ENCODE measurements at regions not wholly inside any gene's neighbourhood (a gene's known extent, or its start where the extent isn't known, plus 50 kb on each side); places are given as distances from the start of the nearest gene placed in this dataset.
A peak's percentile ranks its signal among the peaks of the same experiment; 100 is the strongest.

- no peak for DNase-seq
- no peak for ATAC-seq (ENCODE audit: poor library complexity)
- intact Hi-C loops (cut with DNase I) = no loop called here
These were observed 442.4 kb downstream of the KIF4B start for GRCh38 chr5:155455791-155456514.

- DNase-seq (no peak), ATAC-seq (ENCODE audit: poor library complexity) (no peak)
- intact Hi-C loops (cut with DNase I) = no loop called here
These were observed 446.4 kb downstream of the KIF4B start for GRCh38 chr5:155459889-155460500.

- ATAC-seq (ENCODE audit: poor library complexity) (no peak), DNase-seq (no peak)
- intact Hi-C loops (cut with DNase I) = no loop called here
These were observed 447.0 kb downstream of the KIF4B start for GRCh38 chr5:155460501-155460931.

- ATAC-seq (ENCODE audit: poor library complexity) (no peak), DNase-seq (no peak)
- intact Hi-C loops (cut with DNase I) = no loop called here
These were observed 447.7 kb downstream of the KIF4B start for GRCh38 chr5:155461304-155461703.

- intact Hi-C loops (cut with DNase I) = no loop called here
- ATAC-seq (ENCODE audit: poor library complexity) (no peak), DNase-seq (no peak)
These were observed 453.3 kb downstream of the KIF4B start for GRCh38 chr5:155466851-155467250.

- DNase-seq = no peak
- intact Hi-C loops (cut with DNase I) = no loop called here
- ATAC-seq (ENCODE audit: poor library complexity) = no peak
These were observed 457.5 kb downstream of the KIF4B start for GRCh38 chr5:155471027-155471426.

GRCh38 chr5:155472780-155473179 lies 459.2 kb downstream of the KIF4B start:
- DNase-seq (no peak), ATAC-seq (ENCODE audit: poor library complexity) (no peak)
- intact Hi-C loops (cut with DNase I) = no loop called here

GRCh38 chr5:155475318-155475717 lies 461.8 kb downstream of the KIF4B start:
- DNase-seq = no peak
- intact Hi-C loops (cut with DNase I) = no loop called here

GRCh38 chr5:155480731-155481131 lies 467.2 kb downstream of the KIF4B start:
- intact Hi-C loops (cut with DNase I) = loop anchor here (5.0 kb wide), 1 partner anchor 343 kb away; no protein-coding TSS in a partner anchor
- DNase-seq (no peak), ATAC-seq (ENCODE audit: poor library complexity) (peak; percentile 96)

More at GRCh38 chr5:155475318-155475717, 461.8 kb downstream of the KIF4B start:
- ATAC-seq (ENCODE audit: poor library complexity) = no peak

- ATAC-seq (ENCODE audit: poor library complexity) (peak; percentile 51), DNase-seq (no peak)
- intact Hi-C loops (cut with DNase I) = loop anchor here (5.0 kb wide), 1 partner anchor 344 kb away; no protein-coding TSS in a partner anchor
These were observed 467.6 kb downstream of the KIF4B start for GRCh38 chr5:155481182-155481581.

GRCh38 chr5:155482428-155482827 lies 468.9 kb downstream of the KIF4B start:
- DNase-seq = no peak
- no peak for ATAC-seq (ENCODE audit: poor library complexity)
- intact Hi-C loops (cut with DNase I) = loop anchor here (5.0 kb wide), 1 partner anchor 345 kb away; no protein-coding TSS in a partner anchor

- intact Hi-C loops (cut with DNase I) = no loop called here
- ATAC-seq (ENCODE audit: poor library complexity) (no peak), DNase-seq (no peak)
These were observed 471.8 kb downstream of the KIF4B start for GRCh38 chr5:155485386-155485785.

GRCh38 chr5:155489949-155490348 lies 476.4 kb downstream of the KIF4B start:
- intact Hi-C loops (cut with DNase I) = no loop called here
- ATAC-seq (ENCODE audit: poor library complexity) (peak; percentile 91), DNase-seq (no peak)

- intact Hi-C loops (cut with DNase I) = no loop called here
- ATAC-seq (ENCODE audit: poor library complexity) = no peak
These were observed 478.6 kb downstream of the KIF4B start for GRCh38 chr5:155492191-155492590.

GRCh38 chr5:155504606-155505005 lies 491.1 kb downstream of the KIF4B start:
- ATAC-seq (ENCODE audit: poor library complexity) = no peak
- no peak for DNase-seq
- intact Hi-C loops (cut with DNase I) = no loop called here

More at GRCh38 chr5:155492191-155492590, 478.6 kb downstream of the KIF4B start:
- DNase-seq = no peak

GRCh38 chr5:155507363-155507762 lies 493.8 kb downstream of the KIF4B start:
- intact Hi-C loops (cut with DNase I) = no loop called here

GRCh38 chr5:155508673-155509072 lies 495.1 kb downstream of the KIF4B start:
- intact Hi-C loops (cut with DNase I) = no loop called here
- DNase-seq (no peak), ATAC-seq (ENCODE audit: poor library complexity) (no peak)

More at GRCh38 chr5:155507363-155507762, 493.8 kb downstream of the KIF4B start:
- no peak for DNase-seq
- ATAC-seq (ENCODE audit: poor library complexity) = no peak

- ATAC-seq (ENCODE audit: poor library complexity) = no peak
- DNase-seq = no peak
- intact Hi-C loops (cut with DNase I) = no loop called here
These were observed 498.8 kb downstream of the KIF4B start for GRCh38 chr5:155512329-155512728.

GRCh38 chr5:155514105-155514563 lies 500.6 kb downstream of the KIF4B start:
- intact Hi-C loops (cut with DNase I) = no loop called here
- ATAC-seq (ENCODE audit: poor library complexity) (no peak), DNase-seq (no peak)

- ATAC-seq (ENCODE audit: poor library complexity) = no peak
- no peak for DNase-seq
- intact Hi-C loops (cut with DNase I) = no loop called here
These were observed 509.0 kb downstream of the KIF4B start for GRCh38 chr5:155522540-155522939.
